GM20000 (cell line): ENCODE measurements at regions not wholly inside any gene's neighbourhood (a gene's known extent, or its start where the extent isn't known, plus 50 kb on each side); places are given as distances from the start of the nearest gene placed in this dataset.

Experiments
- DNase-seq: peaks from one replicate; pipeline ENCODE4 v3.0.0; 2012; ENCODE audit warnings: low spot score
- TF ChIP-seq, protein P1 (sequence below): IDR thresholded peaks from 2 replicates; pipeline ENCODE4 v1.5.1; 2012; ENCODE audit warnings: mild to moderate bottlenecking, control low read depth; ENCODE audit errors: extremely low read depth, missing control alignments

DNA sequence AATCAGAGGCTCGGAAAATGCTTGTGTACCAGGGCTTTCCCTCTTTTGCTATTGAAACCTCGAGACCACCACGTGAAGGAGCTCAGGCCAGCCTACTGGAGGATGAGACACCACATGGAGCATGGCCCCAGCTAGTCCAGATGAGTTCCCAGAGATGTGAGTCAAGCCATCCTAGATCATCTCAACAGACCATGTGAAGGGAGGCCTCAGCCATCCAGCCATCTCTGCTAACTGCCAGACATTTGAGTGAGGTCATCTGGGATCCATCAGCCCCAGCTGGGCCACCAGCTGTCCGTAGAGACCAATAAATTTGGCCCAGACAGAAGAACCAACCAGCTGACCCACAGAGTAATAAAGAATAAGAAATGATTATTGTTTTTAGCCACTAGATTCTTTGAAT, 62.8 kb upstream of the PROK2 start:
- TF ChIP-seq, protein P1, sequence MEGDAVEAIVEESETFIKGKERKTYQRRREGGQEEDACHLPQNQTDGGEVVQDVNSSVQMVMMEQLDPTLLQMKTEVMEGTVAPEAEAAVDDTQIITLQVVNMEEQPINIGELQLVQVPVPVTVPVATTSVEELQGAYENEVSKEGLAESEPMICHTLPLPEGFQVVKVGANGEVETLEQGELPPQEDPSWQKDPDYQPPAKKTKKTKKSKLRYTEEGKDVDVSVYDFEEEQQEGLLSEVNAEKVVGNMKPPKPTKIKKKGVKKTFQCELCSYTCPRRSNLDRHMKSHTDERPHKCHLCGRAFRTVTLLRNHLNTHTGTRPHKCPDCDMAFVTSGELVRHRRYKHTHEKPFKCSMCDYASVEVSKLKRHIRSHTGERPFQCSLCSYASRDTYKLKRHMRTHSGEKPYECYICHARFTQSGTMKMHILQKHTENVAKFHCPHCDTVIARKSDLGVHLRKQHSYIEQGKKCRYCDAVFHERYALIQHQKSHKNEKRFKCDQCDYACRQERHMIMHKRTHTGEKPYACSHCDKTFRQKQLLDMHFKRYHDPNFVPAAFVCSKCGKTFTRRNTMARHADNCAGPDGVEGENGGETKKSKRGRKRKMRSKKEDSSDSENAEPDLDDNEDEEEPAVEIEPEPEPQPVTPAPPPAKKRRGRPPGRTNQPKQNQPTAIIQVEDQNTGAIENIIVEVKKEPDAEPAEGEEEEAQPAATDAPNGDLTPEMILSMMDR, result no peak
- DNase-seq, result no peak

DNA sequence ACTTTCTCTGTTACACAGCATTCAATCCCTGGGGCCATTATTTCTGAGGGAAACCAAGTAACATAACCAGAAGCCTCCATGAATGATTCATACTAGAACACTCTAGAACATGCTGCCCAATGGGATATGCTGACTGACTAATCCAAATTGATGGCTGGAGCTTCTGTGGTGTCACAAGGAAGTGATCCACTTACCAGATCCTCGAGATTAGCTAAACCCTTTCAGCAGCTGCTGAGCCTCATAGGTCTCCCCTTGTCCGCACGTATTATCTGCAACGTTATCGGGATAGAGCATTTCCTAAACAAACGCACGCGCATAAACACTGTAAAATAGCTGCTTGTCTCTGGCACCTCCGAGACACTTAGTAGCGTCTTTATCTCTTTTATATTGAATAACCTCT, 61.2 kb upstream of the PROK2 start:
- TF ChIP-seq, protein P1, result no peak
- no peak for DNase-seq

DNA sequence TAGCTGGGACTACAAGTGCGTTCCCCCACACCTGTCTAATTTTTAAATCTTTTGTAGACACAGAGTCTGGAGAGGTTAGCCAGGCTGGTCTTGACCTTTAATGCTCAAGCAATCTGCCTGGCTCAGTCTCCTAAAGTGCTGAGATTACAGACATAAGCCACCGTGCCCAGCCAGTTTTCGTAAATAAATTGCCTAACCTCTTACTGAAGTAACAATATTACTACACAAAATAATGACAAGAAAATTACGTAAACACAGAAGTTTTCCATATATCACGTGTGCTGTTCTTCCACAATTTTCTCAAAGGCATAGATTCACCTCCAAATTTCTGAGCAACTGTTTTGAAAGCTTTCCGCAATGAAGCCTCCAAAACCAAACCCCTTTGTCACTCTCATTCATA, 58.1 kb upstream of the PROK2 start:
- TF ChIP-seq, protein P1, result no peak

DNA sequence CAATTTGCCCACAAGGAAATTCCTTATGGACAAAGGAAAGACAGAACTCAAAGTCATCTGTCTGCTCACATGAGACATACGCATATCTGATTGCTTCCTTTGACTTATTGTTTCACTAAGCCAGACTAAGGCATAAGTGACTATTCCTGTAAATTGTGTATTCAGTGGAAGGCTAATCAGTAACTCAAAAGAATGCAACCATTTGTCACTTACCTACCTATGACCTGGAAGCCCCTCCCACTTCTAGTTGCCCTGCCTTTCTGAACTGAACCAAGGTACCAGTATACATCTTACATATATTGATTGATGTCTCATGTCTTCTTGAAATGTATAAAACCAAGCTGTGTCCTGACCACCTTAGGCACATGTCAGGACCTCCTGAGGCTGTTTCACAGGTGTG, 53.5 kb upstream of the PROK2 start:
- DNase-seq, result no peak
- TF ChIP-seq, protein P1, result no peak

More for the DNA sequence above, 58.1 kb upstream of the PROK2 start:
- DNase-seq, result no peak
